H9 (cell line): ENCODE measurements at regions not wholly inside any gene's neighbourhood (a gene's known extent, or its start where the extent isn't known, plus 50 kb on each side); places are given as distances from the start of the nearest gene placed in this dataset.

Experiments used
- DNase-seq: peaks from one replicate; pipeline ENCODE4 v3.0.0-alpha.2; 2017
- H2AFZ ChIP-seq: one replicate; pipeline ENCODE4 v1.6.1; 2013; ENCODE audit warnings: mild to moderate bottlenecking, low read length, control low read depth, moderate library complexity
- H2AK5ac ChIP-seq: 2 replicates; pipeline ENCODE4 v1.6.1; 2013; ENCODE audit warnings: low read length, control low read depth, mixed read lengths; ENCODE audit not compliant: insufficient read length
- H2BK120ac ChIP-seq: one replicate; pipeline ENCODE4 v1.6.1; 2013; ENCODE audit warnings: low read depth, mild to moderate bottlenecking, low read length, control low read depth, inconsistent platforms; ENCODE audit not compliant: poor library complexity, severe bottlenecking
- H2BK12ac ChIP-seq: 2 replicates; pipeline ENCODE4 v1.6.1; 2013; ENCODE audit warnings: low read length, control low read depth, mixed read lengths, low read depth; ENCODE audit not compliant: insufficient read length
- H2BK15ac ChIP-seq: 2 replicates; pipeline ENCODE4 v1.6.1; 2013; ENCODE audit warnings: low read depth, low read length, control low read depth
- H2BK20ac ChIP-seq: one replicate; pipeline ENCODE4 v1.6.1; 2013; ENCODE audit warnings: low read depth, mild to moderate bottlenecking, low read length, control low read depth, inconsistent platforms; ENCODE audit not compliant: poor library complexity, severe bottlenecking
- H2BK5ac ChIP-seq: 2 replicates; pipeline ENCODE4 v1.6.1; 2013; ENCODE audit warnings: low read length, control low read depth, mixed read lengths; ENCODE audit not compliant: insufficient read length
- H3K14ac ChIP-seq: 2 replicates; pipeline ENCODE4 v1.6.1; 2013; ENCODE audit warnings: low read length, control low read depth; ENCODE audit not compliant: insufficient read depth
- H3K18ac ChIP-seq: 2 replicates; pipeline ENCODE4 v1.6.1; 2013; ENCODE audit warnings: low read depth, mild to moderate bottlenecking, mixed read lengths, low read length, control low read depth; ENCODE audit not compliant: insufficient read length
- H3K23ac ChIP-seq: 2 replicates; pipeline ENCODE4 v1.6.1; 2013; ENCODE audit warnings: low read length, control low read depth, mixed read lengths, low read depth; ENCODE audit not compliant: insufficient read length
- H3K23me2 ChIP-seq: 2 replicates; pipeline ENCODE4 v1.6.1; 2013; ENCODE audit warnings: low read depth, mild to moderate bottlenecking, mixed read lengths, low read length, control low read depth; ENCODE audit not compliant: insufficient read length, poor library complexity, severe bottlenecking
- H3K27ac ChIP-seq: 2 replicates; pipeline ENCODE4 v1.5.1; 2013; ENCODE audit warnings: low read length, control low read depth, mixed read lengths, low read depth; ENCODE audit not compliant: insufficient read length
- H3K27me3 ChIP-seq: 2 replicates; pipeline ENCODE4 v1.6.1; 2013; ENCODE audit warnings: low read length, control low read depth, inconsistent platforms; ENCODE audit not compliant: insufficient read depth
- H3K4ac ChIP-seq: 2 replicates; pipeline ENCODE4 v1.6.1; 2013; ENCODE audit warnings: low read depth, mild to moderate bottlenecking, control low read depth, inconsistent platforms, low read length, moderate library complexity
- H3K4me1 ChIP-seq: 2 replicates; pipeline ENCODE4 v1.6.1; 2013; ENCODE audit warnings: low read length, control low read depth, inconsistent platforms; ENCODE audit not compliant: insufficient read depth
- H3K4me2 ChIP-seq: 2 replicates; pipeline ENCODE4 v1.6.1; 2013; ENCODE audit warnings: low read length, control low read depth, mixed read lengths; ENCODE audit not compliant: insufficient read length, insufficient read depth
- H3K56ac ChIP-seq: 2 replicates; pipeline ENCODE4 v1.6.1; 2013; ENCODE audit warnings: low read depth, mild to moderate bottlenecking, mixed read lengths, low read length, control low read depth; ENCODE audit not compliant: insufficient read length
- H3K79me1 ChIP-seq: 2 replicates; pipeline ENCODE4 v1.6.1; 2013; ENCODE audit warnings: low read depth, mild to moderate bottlenecking, moderate library complexity, low read length, control low read depth, inconsistent platforms; ENCODE audit not compliant: insufficient read depth, poor library complexity, severe bottlenecking
- H3K79me2 ChIP-seq: 2 replicates; pipeline ENCODE4 v1.6.1; 2013; ENCODE audit warnings: low read length, control low read depth, inconsistent platforms; ENCODE audit not compliant: insufficient read depth
- H3K9ac ChIP-seq: 2 replicates; pipeline ENCODE4 v1.6.1; 2013; ENCODE audit warnings: low read length, control low read depth, mixed read lengths; ENCODE audit not compliant: insufficient read length; ENCODE audit errors: extremely low read depth
- H3K9me3 ChIP-seq: one replicate; pipeline ENCODE4 v1.6.1; 2013; ENCODE audit warnings: low read depth, low read length, inconsistent platforms; ENCODE audit not compliant: control insufficient read depth
- H3T11ph ChIP-seq: one replicate; pipeline ENCODE4 v1.6.1; 2013; ENCODE audit warnings: mild to moderate bottlenecking, low read length, control low read depth, inconsistent platforms
- H4K20me1 ChIP-seq: one replicate; pipeline ENCODE4 v1.6.1; 2013; ENCODE audit not compliant: control insufficient read depth, insufficient read length, insufficient read depth
- H4K5ac ChIP-seq: 2 replicates; pipeline ENCODE4 v1.6.1; 2013; ENCODE audit warnings: low read depth, mild to moderate bottlenecking, mixed read lengths, low read length, control low read depth; ENCODE audit not compliant: insufficient read length
- H4K8ac ChIP-seq: replicated peaks from 2 replicates; pipeline ENCODE4 v1.6.1; 2013; ENCODE audit warnings: low read length, control low read depth, mixed read lengths, low read depth; ENCODE audit not compliant: insufficient read length
- H4K91ac ChIP-seq: 2 replicates; pipeline ENCODE4 v1.6.1; 2013; ENCODE audit warnings: low read depth, mild to moderate bottlenecking, moderate library complexity, mixed read lengths, low read length, control low read depth; ENCODE audit not compliant: insufficient read length
- H3K27ac Mint-ChIP-seq, 3 experiments: 2 replicates in 2 of 3; 3 replicates in 1 of 3; pipeline ENCODE4 v1.8.0; 2020 to 2021; ENCODE audit warnings: mixed read lengths in 3 of 3, mild to moderate bottlenecking in 1 of 3, moderate library complexity in 1 of 3
- H3K27me3 Mint-ChIP-seq: 2 replicates; pipeline ENCODE4 v1.8.0; 2021; ENCODE audit warnings: low read depth, mild to moderate bottlenecking, moderate library complexity, mixed read lengths
- H3K36me3 Mint-ChIP-seq, 3 experiments: 2 replicates in 2 of 3; 3 replicates in 1 of 3; pipeline ENCODE4 v1.8.0; 2020 to 2021; ENCODE audit warnings: low read depth in 3 of 3, mixed read lengths in 3 of 3; ENCODE audit not compliant: insufficient read depth in 1 of 3
- H3K4me1 Mint-ChIP-seq, 2 experiments: 2 replicates each; pipeline ENCODE4 v1.8.0; 2020; ENCODE audit warnings: mixed read lengths in 2 of 2
- H3K4me3 Mint-ChIP-seq, 2 experiments: 2 replicates in 1 of 2; 3 replicates in 1 of 2; pipeline ENCODE4 v1.8.0; 2020 to 2021; ENCODE audit warnings: mild to moderate bottlenecking in 2 of 2, mixed read lengths in 2 of 2, moderate library complexity in 1 of 2
- H3K9me3 Mint-ChIP-seq, 2 experiments: 2 replicates in 1 of 2; 3 replicates in 1 of 2; pipeline ENCODE4 v1.8.0; 2020; ENCODE audit warnings: mild to moderate bottlenecking in 2 of 2, mixed read lengths in 2 of 2, moderate library complexity in 1 of 2
- CTCF ChIP-seq: fragments of 200-600 bp; sonication (generic); conservative IDR thresholded peaks from 3 replicates; pipeline ENCODE4 v1.8.0; 2021; ENCODE audit warnings: antibody characterized with exemption, mild to moderate bottlenecking
- WGBS: extraction: QIAGEN DNeasy Blood & Tissue Kit; methylation state at CpG from one replicate; pipeline ENCODE4 v1.1.7; 2013; ENCODE audit warnings: missing lambda C conversion rate, low lambda C conversion rate, mixed read lengths; ENCODE audit not compliant: insufficient read length; ENCODE audit errors: extremely low coverage; 5-methylcytosine and 5-hydroxymethylcytosine counted together

DNA sequence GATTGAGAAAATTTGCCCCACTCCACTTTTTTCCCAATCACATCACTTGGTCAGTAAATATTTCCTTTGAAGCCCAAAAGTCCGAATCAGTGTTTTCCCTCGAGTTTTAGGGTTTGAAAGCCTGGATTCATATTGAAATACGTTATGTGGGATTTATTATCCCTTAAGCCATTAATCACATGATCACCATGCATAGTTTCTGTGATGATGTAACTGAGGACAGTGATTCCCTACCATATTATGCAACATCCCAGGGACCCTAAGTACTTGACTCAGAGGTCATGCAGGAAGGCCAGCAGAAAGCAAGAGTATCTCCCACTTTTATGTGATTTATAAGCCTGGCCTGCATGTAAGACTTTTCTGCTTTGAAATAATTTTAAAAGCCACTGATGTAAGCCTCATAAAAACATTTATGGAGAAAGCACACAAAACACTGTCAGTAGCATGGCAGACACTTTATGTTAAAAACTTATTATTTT is 630.6 kb upstream of the ZWINT start:
- Histone ChIP-seq H3K23ac (no peak overlapping the region), H3K27me3 (no peaks in the 10 kb centered on the region), H3K27ac (no peak overlapping the region), H3K14ac (no peak overlapping the region), H3K4me2 (no peak overlapping the region), H4K5ac (no peak overlapping the region), H3K79me2 (no peaks in the 10 kb centered on the region), H4K8ac (no peak overlapping the region), H3K4me1 (no peaks in the 10 kb centered on the region), H4K91ac (no peak overlapping the region), H2AK5ac (no peak overlapping the region), H4K20me1 (no peaks in the 10 kb centered on the region), H2BK5ac (no peak overlapping the region), H3K18ac (no peak overlapping the region), H2BK20ac (no peak overlapping the region), H3K4ac (no peak overlapping the region), H3K23me2 (no peaks in the 10 kb centered on the region), H3K56ac (no peak overlapping the region), H2BK12ac (no peak overlapping the region), H2AFZ (no peak overlapping the region), H3K9me3 (no peaks in the 10 kb centered on the region), H3K9ac (no peak overlapping the region), H3T11ph (no peak overlapping the region), H2BK120ac (no peak overlapping the region), H3K79me1 (no peaks in the 10 kb centered on the region), H2BK15ac (no peak overlapping the region)
- H3K36me3 Mint-ChIP-seq: no peaks in the 10 kb centered on the region; a peak in 1 of 7 replicates
- no peak overlapping the region for H3K27ac Mint-ChIP-seq
- no CpG with 5 or more reads among the region's 3 CpGs for WGBS
- DNase-seq: no peak
- peaks cover 0 to 3% of the 10 kb centered on the region in 2 experiments; a peak in 2 of 5 replicates for H3K9me3 Mint-ChIP-seq
- H3K4me3 Mint-ChIP-seq: no peak overlapping the region
- no peaks in the 10 kb centered on the region; the same call in 1 of the 2 replicates for H3K27me3 Mint-ChIP-seq
- no peaks in the 10 kb centered on the region for H3K4me1 Mint-ChIP-seq
- no peak for TF ChIP-seq CTCF
